AG04450 (cell line): ENCODE measurements at regions not wholly inside any gene's neighbourhood (a gene's known extent, or its start where the extent isn't known, plus 50 kb on each side); places are given as distances from the start of the nearest gene placed in this dataset.

Experiments
- CTCF ChIA-PET: fragments of 300-600, 350-600 bp; formaldehyde crosslinking; extraction: SDS; loops from one replicate; lab custom pipeline; 2022; ENCODE audit warnings: antibody characterized with exemption, inconsistent platforms; lab: Charles Lee
- POLR2A ChIA-PET: fragments of 350-600 bp; formaldehyde crosslinking; extraction: SDS; loops from one replicate; lab custom pipeline; 2021; ENCODE audit warnings: antibody characterized with exemption, inconsistent platforms; lab: Yijun Ruan, JAX
- DNase-seq: peaks from one replicate; pipeline ENCODE4 v3.0.0-alpha.2; 2011; ENCODE audit warnings: low read depth, low spot score
- H3K27ac ChIP-seq: one replicate; pipeline ENCODE4 v1.5.1; 2012; ENCODE audit warnings: low read depth, low read length, control low read depth
- H3K27me3 ChIP-seq: one replicate; pipeline ENCODE4 v1.6.0; 2012; ENCODE audit warnings: low read length; ENCODE audit not compliant: control insufficient read depth, insufficient read depth
- H3K4me3 ChIP-seq: 2 replicates; pipeline ENCODE4 v1.5.1; 2011; ENCODE audit warnings: mild to moderate bottlenecking, low read depth, low read length, control low read depth
- H3K9me3 ChIP-seq: 2 replicates; pipeline ENCODE4 v1.5.1; 2012; ENCODE audit warnings: low read length; ENCODE audit not compliant: control insufficient read depth, insufficient read depth
- TF ChIP-seq, protein P1 (sequence below): IDR thresholded peaks from 2 replicates; pipeline ENCODE4 v1.5.1; 2011; ENCODE audit warnings: low read depth, low read length, control low read depth, inconsistent platforms

DNA sequence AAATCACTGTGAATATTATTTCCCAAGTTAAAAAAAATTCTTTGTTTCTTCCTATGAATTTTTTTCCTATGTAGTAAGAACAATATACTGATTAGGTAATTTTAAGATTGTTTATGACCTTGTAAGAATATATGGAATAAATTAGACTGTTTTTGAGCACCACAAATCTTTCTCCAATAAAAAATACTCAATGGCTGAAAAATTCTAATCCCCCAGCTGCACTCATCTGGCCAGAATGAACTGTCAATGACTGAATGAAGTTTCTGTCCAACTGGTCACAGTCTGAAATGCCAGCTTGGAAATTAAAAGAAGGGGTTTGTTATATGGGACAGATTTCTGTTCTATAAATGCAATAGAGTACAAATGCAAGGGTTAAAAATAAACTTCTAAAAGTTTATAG lies 569.5 kb upstream of the SEMA6A start:
- ChIA-PET POLR2A (no interaction called here), CTCF (no interaction called here)
- DNase-seq = no peak
- Histone ChIP-seq H3K9me3 (no peaks in the 10 kb centered on the region), H3K27me3 (no peaks in the 10 kb centered on the region), H3K27ac (no peak overlapping the region), H3K4me3 (no peak overlapping the region)
- TF ChIP-seq, protein P1, sequence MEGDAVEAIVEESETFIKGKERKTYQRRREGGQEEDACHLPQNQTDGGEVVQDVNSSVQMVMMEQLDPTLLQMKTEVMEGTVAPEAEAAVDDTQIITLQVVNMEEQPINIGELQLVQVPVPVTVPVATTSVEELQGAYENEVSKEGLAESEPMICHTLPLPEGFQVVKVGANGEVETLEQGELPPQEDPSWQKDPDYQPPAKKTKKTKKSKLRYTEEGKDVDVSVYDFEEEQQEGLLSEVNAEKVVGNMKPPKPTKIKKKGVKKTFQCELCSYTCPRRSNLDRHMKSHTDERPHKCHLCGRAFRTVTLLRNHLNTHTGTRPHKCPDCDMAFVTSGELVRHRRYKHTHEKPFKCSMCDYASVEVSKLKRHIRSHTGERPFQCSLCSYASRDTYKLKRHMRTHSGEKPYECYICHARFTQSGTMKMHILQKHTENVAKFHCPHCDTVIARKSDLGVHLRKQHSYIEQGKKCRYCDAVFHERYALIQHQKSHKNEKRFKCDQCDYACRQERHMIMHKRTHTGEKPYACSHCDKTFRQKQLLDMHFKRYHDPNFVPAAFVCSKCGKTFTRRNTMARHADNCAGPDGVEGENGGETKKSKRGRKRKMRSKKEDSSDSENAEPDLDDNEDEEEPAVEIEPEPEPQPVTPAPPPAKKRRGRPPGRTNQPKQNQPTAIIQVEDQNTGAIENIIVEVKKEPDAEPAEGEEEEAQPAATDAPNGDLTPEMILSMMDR = no peak

DNA sequence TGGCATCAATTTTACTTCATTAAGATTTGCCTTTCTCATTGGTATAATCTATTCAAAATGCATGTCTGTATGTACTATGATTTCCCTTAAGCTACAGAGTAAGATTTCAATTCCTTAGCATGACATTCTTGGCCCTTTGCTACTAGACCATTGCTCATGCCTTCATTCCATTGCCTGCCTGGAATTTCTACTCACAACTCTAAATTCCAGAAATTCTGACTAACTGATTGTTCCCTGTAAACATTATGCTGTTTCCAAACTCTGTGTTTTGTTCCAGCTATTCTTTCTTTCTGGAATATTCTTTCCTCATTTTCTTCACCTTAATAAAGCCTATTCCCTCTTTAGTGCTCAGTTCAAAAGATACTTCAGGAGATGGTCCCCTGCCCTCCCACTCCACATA lies 568.8 kb upstream of the SEMA6A start:
- ChIA-PET CTCF (no interaction called here), POLR2A (no interaction called here)
- H3K27me3 ChIP-seq = no peaks in the 10 kb centered on the region
- H3K9me3 ChIP-seq = no peaks in the 10 kb centered on the region
- TF ChIP-seq, protein P1 = no peak
- no peak overlapping the region for H3K4me3 ChIP-seq
- H3K27ac ChIP-seq = no peak overlapping the region
- no peak for DNase-seq

DNA sequence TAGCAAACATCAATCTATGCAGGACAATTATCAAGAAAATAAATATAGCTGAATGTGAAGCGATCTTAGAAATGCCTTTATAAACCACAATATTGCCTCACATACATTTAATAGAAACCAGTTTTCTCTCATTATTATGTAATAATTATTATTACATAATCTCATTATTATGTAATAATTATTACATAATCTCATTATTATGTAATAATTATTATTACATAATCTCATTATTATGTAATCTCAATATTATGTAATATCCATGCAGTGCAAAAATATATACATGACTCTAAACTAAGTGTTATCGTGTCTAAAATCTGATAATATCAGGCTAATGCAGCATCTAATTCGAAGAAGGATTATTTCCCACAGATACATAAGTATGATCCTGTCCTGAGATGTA lies 563.9 kb upstream of the SEMA6A start:
- Histone ChIP-seq H3K4me3 (no peak overlapping the region), H3K27me3 (no peaks in the 10 kb centered on the region), H3K27ac (no peak overlapping the region), H3K9me3 (no peaks in the 10 kb centered on the region)
- TF ChIP-seq, protein P1 = no peak
- no peak for DNase-seq
- CTCF ChIA-PET = no interaction called here
- POLR2A ChIA-PET = no interaction called here

DNA sequence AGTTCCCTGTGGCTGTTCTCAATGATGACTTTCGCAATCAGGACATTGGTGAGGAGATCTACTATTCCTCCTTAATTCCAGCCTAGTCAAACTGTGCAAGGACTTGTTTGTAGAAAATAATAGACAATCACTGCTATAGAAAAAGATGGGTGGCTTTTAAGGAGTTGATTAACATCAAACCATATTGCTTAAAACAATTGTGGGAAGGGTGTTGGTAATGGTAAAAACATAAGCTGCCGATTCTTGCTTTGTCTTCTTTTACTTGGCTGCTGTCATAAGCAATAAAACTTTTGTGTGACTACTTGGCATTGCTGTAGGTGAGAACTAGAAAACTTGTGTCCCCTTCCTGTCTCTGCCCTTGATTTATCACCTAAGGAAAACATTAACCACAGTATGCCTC lies 561.2 kb upstream of the SEMA6A start:
- no peak overlapping the region for H3K4me3 ChIP-seq
- no peaks in the 10 kb centered on the region for H3K9me3 ChIP-seq
- no peaks in the 10 kb centered on the region for H3K27me3 ChIP-seq
- POLR2A ChIA-PET = no interaction called here
- TF ChIP-seq, protein P1 = no peak
- DNase-seq = no peak
- CTCF ChIA-PET = no interaction called here
- no peak overlapping the region for H3K27ac ChIP-seq

DNA sequence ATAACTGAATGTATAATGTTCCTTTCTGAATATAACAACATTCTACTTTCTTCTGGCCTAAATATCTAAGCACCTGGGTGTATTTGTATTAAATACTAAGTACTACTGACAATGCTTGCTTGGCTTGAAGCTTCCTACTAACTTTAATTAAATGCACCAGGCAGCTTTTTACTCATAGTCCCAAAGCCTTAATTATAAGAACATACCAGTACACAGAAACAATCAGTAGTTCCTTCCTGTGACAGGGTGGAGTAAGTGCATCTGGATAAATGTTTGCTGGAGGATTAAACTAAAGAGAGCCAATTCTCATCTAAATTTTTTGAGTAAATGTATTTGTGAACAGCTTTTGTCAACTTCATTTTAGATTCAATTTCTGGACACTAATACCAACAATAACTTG lies 558.6 kb upstream of the SEMA6A start:
- peaks cover under 1% of the 10 kb centered on the region; the same call in 1 of the 2 replicates for H3K9me3 ChIP-seq
- no peak overlapping the region for H3K4me3 ChIP-seq
- ChIA-PET POLR2A (no interaction called here), CTCF (no interaction called here)
- no peak for DNase-seq
- no peaks in the 10 kb centered on the region for H3K27me3 ChIP-seq
- TF ChIP-seq, protein P1 = no peak
- no peak overlapping the region for H3K27ac ChIP-seq
